HG02571 (cell line): ENCODE measurements at regions not wholly inside any gene's neighbourhood (a gene's known extent, or its start where the extent isn't known, plus 50 kb on each side); places are given as distances from the start of the nearest gene placed in this dataset.

ENCODE experiments used
- ATAC-seq: cut with Tn5 transposase; IDR thresholded peaks from one replicate; pipeline ENCODE4 v1.9.1; 2021; ENCODE audit warnings: mild to moderate bottlenecking, moderate library complexity; ENCODE audit not compliant: unreplicated experiment

GRCh38 chr5:9710069-9710468 is 79.9 kb upstream of the TAS2R1 start:
- ATAC-seq = no peak

GRCh38 chr5:9707732-9708462 is 77.7 kb upstream of the TAS2R1 start:
- ATAC-seq = no peak

- no peak for ATAC-seq
These were observed 69.5 kb upstream of the TAS2R1 start for GRCh38 chr5:9699681-9700080.

GRCh38 chr5:9698841-9699240 is 68.7 kb upstream of the TAS2R1 start:
- ATAC-seq = no peak

GRCh38 chr5:9698125-9698826 is 68.1 kb upstream of the TAS2R1 start:
- no peak for ATAC-seq

- no peak for ATAC-seq
These were observed 62.4 kb upstream of the TAS2R1 start for GRCh38 chr5:9692576-9692975.

- ATAC-seq = no peak
These were observed 61.1 kb upstream of the TAS2R1 start for GRCh38 chr5:9691261-9691660.

GRCh38 chr5:9690751-9691150 is 60.6 kb upstream of the TAS2R1 start:
- ATAC-seq = no peak

GRCh38 chr5:9686216-9686615 is 56.1 kb upstream of the TAS2R1 start:
- no peak for ATAC-seq

GRCh38 chr5:9681706-9682105 is 51.6 kb upstream of the TAS2R1 start:
- ATAC-seq = no peak
